ENCODE measurements at regions not wholly inside any gene's neighbourhood (a gene's known extent, or its start where the extent isn't known, plus 50 kb on each side); places are given as distances from the start of the nearest gene placed in this dataset.

GRCh38 chr22:49140911-49141665 lies 686.6 kb downstream of the BRD1 start:
- DNase-seq: no peak

- no peak for DNase-seq
Observed at GRCh38 chr22:49139492-49140151, 688.1 kb downstream of the BRD1 start.

DNA sequence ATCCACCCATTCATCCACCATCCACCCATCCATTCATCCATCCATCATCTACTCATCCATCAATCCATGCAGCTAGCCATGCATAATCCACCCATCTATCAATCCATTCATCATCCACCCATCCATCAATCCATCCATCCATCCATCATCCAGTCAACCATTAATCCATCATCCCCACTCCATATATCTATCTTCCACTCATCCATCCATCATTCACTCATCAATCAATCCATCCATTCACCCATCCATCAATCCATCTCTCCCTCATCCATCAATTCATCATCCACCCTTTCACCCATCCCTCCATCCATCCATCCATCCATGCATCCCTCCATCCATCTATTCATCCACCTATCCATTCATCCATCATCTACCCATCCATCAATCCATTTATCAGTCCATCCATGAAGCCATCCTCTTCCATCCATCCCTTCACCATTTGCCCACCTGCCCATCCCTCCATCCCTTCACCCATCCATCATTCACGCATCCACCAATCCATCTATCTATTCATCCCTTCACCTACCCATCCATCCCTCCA lies 689.4 kb downstream of the BRD1 start:
- no peak for DNase-seq

DNA sequence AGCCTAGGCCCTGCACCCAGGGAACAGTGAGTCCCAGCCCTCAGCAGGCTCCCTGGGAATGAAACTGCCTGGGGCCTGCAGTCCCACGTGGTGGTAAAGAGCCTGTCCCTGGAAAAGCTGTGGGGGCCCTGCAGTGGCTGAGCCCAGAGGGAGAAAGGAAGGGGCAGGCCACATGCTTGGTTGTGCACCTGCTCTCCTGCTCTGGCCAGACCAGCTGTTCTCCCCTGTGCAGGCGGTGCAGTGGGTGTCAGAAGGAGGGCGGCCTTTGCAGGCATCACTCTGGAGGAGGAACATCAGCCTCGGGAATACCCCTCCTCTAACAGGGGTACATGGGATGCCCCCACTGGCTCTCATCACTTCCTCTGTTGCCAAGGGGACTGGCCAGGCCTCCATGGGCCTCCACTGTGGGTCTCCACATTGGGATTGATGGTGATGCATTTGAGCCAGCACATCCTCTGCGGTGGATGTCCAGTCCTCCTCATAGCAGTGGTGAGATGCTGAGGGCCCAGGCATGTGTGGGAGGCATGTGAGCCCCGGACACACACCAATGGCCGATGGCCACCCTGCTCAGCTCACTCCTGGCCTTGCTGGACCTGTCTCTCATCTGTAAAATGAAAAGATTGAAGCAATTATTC lies 690.4 kb downstream of the BRD1 start:
- DNase-seq: no peak

- DNase-seq: no peak
Observed at GRCh38 chr22:49136816-49137180, 690.9 kb downstream of the BRD1 start.

- DNase-seq: no peak
Observed at GRCh38 chr22:49136041-49136815, 691.4 kb downstream of the BRD1 start.

GRCh38 chr22:49134076-49134475 lies 693.6 kb downstream of the BRD1 start:
- DNase-seq: no peak

GRCh38 chr22:49133541-49133940 lies 694.1 kb downstream of the BRD1 start:
- DNase-seq: no peak

GRCh38 chr22:49132009-49132408 lies 695.7 kb downstream of the BRD1 start:
- DNase-seq: no peak

DNA sequence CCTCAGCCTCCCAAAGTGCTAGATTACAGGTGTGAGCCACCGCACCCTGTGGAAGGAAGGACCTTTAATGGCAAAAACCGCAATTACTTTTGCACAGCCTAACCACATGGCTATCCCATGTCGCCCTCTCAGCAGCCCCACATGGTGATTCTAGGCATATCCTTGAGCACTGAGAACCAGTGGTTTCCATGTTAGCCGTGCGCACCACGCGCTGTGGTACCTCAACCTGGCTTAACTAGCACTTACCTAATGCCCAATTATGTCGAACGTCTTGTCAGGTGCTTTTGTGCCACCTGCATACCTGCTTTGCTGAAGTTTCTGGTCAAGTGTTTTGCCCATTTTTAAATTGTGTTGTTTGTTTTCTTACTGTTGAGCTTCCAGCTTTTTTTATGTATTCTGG lies 697.9 kb downstream of the BRD1 start:
- DNase-seq: no peak

DNA sequence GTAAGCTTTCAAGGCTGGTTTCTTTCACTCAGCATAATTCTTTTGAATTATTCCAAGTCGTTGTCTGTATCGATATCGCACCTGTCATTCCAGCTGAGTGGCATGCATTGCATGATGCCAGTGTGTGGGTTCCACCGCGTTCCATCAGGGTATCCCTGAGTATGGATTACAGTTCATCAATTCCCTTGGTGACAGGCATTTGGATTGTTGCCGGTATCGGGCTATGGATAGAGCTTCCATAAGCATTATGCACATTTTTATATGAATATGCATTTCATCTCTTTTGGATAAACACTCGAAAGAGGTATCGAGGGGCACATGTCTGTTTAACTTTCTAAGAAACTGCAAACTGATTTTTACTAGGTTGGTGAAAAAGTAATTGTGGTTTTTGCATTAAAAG lies 698.8 kb downstream of the BRD1 start:
- no peak for DNase-seq

- DNase-seq: no peak
Observed at GRCh38 chr22:49124608-49125007, 703.1 kb downstream of the BRD1 start.

- no peak for DNase-seq
Observed at GRCh38 chr22:49123621-49124192, 704.0 kb downstream of the BRD1 start.

DNA sequence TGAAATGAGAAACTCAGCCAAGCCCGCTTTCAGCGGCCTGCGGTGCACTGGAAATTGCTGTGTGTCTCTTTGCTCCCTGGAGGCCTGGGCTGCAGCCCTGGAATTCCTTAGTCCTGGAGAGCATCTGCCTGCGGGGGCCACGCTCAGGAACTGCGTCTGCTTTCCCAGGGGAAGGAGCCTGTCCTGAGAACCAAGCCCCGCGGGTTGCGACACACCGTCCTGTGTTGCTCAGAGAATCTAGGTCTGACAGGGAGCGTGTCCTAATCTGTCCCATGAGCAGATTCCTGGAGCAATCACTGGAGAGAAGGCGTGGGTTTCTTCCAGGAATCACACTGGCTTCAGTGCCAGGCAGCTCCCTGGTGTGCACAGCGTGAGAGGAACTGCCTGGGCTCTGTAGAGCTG lies 708.1 kb downstream of the BRD1 start:
- no peak for DNase-seq

DNA sequence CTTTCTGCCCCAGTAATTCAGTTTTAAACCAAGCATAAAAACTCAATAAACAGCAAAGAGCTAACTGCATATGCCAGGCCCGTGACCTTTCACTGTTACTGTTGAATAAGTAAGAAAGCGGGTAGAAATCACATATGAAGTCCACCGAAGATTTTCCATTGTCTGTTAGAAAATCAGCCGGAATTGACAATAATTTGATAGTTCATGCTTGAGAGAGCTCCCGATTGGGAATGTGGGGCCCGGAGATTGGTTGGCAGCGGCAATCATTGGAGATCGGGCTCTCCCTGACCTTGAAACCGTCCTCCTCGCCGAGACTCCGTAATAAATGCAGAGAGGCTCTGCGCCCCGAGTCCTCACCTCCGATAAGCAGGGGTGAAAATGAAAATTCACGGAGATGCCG lies 709.6 kb downstream of the BRD1 start:
- no peak for DNase-seq

GRCh38 chr22:49117486-49117885 lies 710.2 kb downstream of the BRD1 start:
- no peak for DNase-seq

GRCh38 chr22:49116486-49117120 lies 711.1 kb downstream of the BRD1 start:
- DNase-seq: no peak

DNA sequence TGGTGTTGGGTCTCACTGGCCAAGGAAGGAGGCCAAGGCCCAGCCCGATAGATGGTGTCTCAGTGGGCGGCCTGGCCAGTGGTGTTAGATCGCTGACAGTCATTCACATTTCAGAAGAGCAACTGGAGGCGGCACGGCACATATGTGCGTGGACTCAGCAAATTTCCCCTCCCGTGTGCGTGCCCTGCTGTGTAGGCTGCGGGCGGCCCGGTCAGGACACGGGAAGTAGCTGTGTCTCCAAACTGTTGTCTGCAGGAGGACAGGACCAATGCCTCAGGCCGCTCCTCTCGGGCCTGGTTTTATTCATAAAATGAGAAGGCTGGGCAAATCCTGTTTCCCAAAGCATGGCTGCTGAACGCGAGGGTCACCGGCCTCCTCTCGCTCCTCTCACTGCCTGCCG lies 711.7 kb downstream of the BRD1 start:
- no peak for DNase-seq

GRCh38 chr22:49115197-49115596 lies 712.5 kb downstream of the BRD1 start:
- no peak for DNase-seq

GRCh38 chr22:49113758-49114157 lies 713.9 kb downstream of the BRD1 start:
- DNase-seq: no peak

DNA sequence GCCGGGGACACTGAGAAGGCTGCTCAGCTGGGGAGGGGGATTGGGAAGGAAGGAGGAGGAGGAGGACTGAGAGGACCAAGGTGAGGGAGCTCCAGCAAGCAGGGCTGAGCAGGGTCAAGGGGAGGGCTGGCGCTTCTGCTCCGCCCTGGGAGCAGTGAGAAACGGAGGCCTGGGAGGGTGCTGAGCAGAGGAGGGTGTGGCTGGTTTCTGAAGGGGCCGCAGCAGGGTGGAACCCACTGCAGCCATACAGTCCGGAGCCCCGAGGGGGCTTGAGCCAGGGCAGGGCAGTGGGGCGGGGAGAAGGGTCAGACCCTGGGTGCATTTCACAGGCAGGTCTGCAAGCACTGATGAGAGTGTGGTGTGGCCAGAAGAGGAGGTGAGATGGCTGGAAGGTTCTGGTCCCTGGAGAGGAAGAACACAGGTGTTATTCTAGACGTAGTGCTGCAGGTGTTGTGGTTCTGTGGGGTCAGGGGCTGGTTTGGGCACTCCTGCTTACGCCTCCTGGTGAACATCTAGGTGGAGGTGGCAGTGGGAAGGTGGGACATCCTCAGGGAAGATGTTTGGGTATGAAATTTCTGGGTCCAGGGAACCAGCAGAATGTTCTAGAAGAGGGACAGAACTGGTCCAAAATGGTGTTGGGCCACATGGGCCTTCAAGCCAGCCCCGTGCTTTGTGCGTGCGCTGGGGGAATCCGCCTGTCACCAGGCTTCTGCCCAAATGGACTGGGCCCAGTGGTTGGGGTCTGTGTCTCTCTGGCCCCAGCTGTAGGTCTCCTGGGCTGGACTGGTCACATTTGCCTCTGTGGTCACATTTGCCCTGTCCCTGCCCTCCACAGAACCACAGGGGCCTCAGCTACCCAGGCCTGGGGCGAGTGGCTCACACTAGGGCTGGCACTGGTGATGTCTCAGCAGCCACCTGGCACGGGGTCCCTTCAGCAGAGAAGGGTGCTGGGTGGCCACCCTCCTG lies 714.7 kb downstream of the BRD1 start:
- no peak for DNase-seq
